Neural cell (in vitro differentiated cells): ENCODE measurements at regions not wholly inside any gene's neighbourhood (a gene's known extent, or its start where the extent isn't known, plus 50 kb on each side); places are given as distances from the start of the nearest gene placed in this dataset.

Source experiments
- CTCF ChIP-seq: fragments of 450-650 bp; IDR thresholded peaks from 2 replicates; pipeline ENCODE4 v1.5.1; 2014; ENCODE audit warnings: antibody characterized with exemption, mild to moderate bottlenecking, moderate library complexity; ENCODE audit not compliant: poor library complexity, severe bottlenecking
- EZH2 ChIP-seq: fragments of 200-600, 300-800 bp; shearing (Covaris generic), sonication (generic); IDR thresholded peaks from 2 replicates; pipeline ENCODE4 v1.6.1; 2014; ENCODE audit warnings: antibody characterized with exemption, low read length, borderline replicate concordance, mild to moderate bottlenecking; ENCODE audit not compliant: insufficient read depth, poor library complexity, severe bottlenecking
- POLR2AphosphoS5 ChIP-seq: IDR thresholded peaks from 2 replicates; pipeline ENCODE4 v1.6.1; 2012

DNA sequence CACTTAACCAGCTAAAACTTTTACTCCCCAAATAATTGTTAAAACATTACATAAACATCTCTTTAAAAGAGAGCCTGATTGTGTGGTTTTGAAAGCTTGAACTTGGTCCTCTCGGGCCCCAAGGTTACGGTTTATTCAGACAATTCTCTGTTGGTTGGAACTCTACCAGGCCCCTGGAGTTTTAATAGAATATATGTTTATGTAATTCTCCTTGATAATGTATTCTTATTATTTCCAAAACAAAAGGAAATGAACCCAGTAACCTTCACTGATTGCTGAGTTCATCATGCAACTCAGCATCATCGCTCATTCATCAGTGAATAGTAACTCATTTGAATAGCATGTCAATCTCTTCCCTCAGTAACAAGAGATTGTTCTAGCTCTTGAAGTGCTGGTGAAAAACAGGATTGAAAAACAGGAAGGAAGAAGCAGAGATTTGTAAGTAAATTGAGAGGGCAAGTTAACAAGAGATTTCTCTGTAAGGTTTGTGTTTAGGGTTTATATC is 464.5 kb upstream of the MARCKS start:
- no peak for TF ChIP-seq CTCF
- TF ChIP-seq POLR2AphosphoS5: no peak
- TF ChIP-seq EZH2: no peak
